ENCODE measurements at regions not wholly inside any gene's neighbourhood (a gene's known extent, or its start where the extent isn't known, plus 50 kb on each side); places are given as distances from the start of the nearest gene placed in this dataset.

DNA sequence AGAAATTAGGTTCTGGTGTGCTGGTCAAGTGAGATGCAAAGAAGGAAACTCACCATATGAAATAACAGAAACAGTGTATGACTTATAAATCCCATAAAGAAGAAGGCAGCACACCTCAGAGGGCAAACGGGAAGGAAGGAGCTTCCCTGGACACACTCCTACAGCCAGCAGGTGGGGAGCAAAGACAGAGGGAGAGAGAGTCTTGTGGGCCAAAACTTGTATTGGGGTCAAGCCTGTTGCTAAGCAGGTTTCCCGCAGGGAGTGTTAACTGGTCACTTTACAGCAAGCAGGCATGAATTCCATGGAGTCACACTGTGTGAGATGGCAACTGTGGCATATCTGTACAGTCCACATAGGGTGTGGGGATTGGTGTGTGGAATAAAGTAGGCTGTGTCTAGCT lies 222.9 kb upstream of the NDN start:
- no peaks in the 10 kb centered on the region for H3K4me1 ChIP-seq
- WGBS, 2 donors (ENCODE audit: low coverage in 1 of 2), result 17 to 41% methylated on average over 1 to 2 of the region's 2 CpGs
- H3K36me3 ChIP-seq, result no peaks in the 10 kb centered on the region
- no peak overlapping the region for H3K4me3 ChIP-seq
- TF ChIP-seq POLR2A (IDR thresholded peaks at IDR 0.05), result no peak
- no peak for TF ChIP-seq POLR2AphosphoS5 (IDR thresholded peaks at IDR 0.05)
- no peak for TF ChIP-seq EP300 (IDR thresholded peaks at IDR 0.05)
- TF ChIP-seq, protein P1, sequence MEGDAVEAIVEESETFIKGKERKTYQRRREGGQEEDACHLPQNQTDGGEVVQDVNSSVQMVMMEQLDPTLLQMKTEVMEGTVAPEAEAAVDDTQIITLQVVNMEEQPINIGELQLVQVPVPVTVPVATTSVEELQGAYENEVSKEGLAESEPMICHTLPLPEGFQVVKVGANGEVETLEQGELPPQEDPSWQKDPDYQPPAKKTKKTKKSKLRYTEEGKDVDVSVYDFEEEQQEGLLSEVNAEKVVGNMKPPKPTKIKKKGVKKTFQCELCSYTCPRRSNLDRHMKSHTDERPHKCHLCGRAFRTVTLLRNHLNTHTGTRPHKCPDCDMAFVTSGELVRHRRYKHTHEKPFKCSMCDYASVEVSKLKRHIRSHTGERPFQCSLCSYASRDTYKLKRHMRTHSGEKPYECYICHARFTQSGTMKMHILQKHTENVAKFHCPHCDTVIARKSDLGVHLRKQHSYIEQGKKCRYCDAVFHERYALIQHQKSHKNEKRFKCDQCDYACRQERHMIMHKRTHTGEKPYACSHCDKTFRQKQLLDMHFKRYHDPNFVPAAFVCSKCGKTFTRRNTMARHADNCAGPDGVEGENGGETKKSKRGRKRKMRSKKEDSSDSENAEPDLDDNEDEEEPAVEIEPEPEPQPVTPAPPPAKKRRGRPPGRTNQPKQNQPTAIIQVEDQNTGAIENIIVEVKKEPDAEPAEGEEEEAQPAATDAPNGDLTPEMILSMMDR (IDR thresholded peaks at IDR 0.05), result no peak
- H3K9me3 ChIP-seq, result no peaks in the 10 kb centered on the region
- no peak for ATAC-seq
- peaks cover 7% of the 10 kb centered on the region for H3K27me3 ChIP-seq
- no peak overlapping the region for H3K27ac ChIP-seq

DNA sequence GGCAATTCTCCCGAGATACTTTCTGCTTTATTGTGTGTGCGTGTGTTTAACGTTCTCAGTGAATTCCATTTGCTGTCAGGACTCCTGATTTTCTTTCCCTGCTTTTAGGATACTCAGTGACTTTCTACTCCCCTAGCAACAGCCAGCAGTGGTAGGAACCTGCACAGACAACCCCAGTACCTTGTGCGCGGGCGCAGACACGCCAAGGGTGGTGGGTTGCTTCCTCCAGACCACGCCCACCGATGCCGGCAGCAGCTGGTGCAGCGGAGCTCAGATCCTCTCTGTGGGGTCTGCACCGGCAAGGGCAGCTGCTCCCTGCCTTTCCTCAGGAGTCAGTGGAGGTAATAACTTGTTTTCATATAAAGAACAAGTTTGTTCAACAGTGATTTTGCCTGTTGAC lies 225.1 kb upstream of the NDN start:
- H3K27me3 ChIP-seq, result peaks cover 7% of the 10 kb centered on the region
- no peaks in the 10 kb centered on the region for H3K36me3 ChIP-seq
- H3K9me3 ChIP-seq, result no peaks in the 10 kb centered on the region
- H3K4me1 ChIP-seq, result no peaks in the 10 kb centered on the region
- no peak for ATAC-seq
- H3K4me3 ChIP-seq, result no peak overlapping the region
- WGBS, 2 donors (ENCODE audit: low coverage in 1 of 2), result 17 to 46% methylated on average over 2 to 12 of the region's 12 CpGs
- TF ChIP-seq EP300 (IDR thresholded peaks at IDR 0.05) (no peak), POLR2AphosphoS5 (IDR thresholded peaks at IDR 0.05) (no peak), POLR2A (IDR thresholded peaks at IDR 0.05) (no peak)
- TF ChIP-seq, protein P1 (IDR thresholded peaks at IDR 0.05), result no peak
- H3K27ac ChIP-seq, result no peak overlapping the region

DNA sequence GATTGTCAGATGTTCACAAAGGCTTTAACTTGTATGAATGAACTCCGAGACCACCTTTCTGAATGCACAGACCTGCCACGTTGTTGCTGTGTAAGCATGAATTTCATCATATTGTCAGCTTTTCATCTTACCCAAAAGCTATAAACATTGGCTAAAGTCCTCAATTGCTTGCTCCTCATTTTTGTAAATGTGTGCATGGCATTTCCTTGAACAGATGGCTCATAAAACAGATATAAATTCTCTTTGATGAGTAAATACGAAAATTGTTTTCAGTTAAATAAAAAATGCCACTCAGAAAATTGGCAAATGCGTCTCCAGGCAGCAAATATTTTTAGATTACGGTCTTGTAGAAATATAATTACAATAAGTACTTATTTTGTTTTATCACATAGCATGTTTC lies 226.0 kb upstream of the NDN start:
- Histone ChIP-seq H3K36me3 (no peaks in the 10 kb centered on the region), H3K27me3 (peaks cover 7% of the 10 kb centered on the region), H3K9me3 (no peaks in the 10 kb centered on the region), H3K4me1 (no peaks in the 10 kb centered on the region), H3K4me3 (no peak overlapping the region), H3K27ac (no peak overlapping the region)
- 65 to 69% methylated on average over 5 of the region's 5 CpGs for WGBS, 2 donors (ENCODE audit: low coverage in 1 of 2)
- no peak for TF ChIP-seq POLR2AphosphoS5 (IDR thresholded peaks at IDR 0.05)
- ATAC-seq, result no peak

DNA sequence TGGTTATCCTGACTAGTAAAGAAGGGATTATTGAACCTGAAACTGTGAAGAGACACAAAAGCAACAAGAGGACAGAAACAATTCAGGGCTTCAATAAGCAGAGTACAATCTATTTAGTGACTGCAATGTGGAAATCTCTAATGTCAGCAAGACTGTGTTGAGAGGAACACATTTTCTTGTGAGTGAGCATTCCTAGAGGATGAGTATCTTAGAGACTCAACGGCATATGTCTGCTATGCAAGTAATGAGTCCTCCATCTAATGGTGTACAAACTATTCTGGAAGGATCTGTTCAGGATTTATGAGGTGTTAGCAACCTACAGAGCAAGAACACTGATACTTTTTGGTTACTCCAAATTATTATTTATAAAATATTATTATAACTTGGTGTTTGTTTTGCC lies 226.5 kb upstream of the NDN start:
- no peak for ATAC-seq
- Histone ChIP-seq H3K36me3 (no peaks in the 10 kb centered on the region), H3K27me3 (peaks cover 7% of the 10 kb centered on the region), H3K4me3 (no peak overlapping the region), H3K4me1 (no peaks in the 10 kb centered on the region), H3K27ac (no peak overlapping the region), H3K9me3 (no peaks in the 10 kb centered on the region)
- no peak for TF ChIP-seq EP300 (IDR thresholded peaks at IDR 0.05)
- no peak for TF ChIP-seq POLR2A (IDR thresholded peaks at IDR 0.05)
- TF ChIP-seq POLR2AphosphoS5 (IDR thresholded peaks at IDR 0.05), result no peak
- TF ChIP-seq, protein P1 (IDR thresholded peaks at IDR 0.05), result no peak
- 27 to 38% methylated on average over 1 of the region's 1 CpG for WGBS, 2 donors (ENCODE audit: low coverage in 1 of 2)

DNA sequence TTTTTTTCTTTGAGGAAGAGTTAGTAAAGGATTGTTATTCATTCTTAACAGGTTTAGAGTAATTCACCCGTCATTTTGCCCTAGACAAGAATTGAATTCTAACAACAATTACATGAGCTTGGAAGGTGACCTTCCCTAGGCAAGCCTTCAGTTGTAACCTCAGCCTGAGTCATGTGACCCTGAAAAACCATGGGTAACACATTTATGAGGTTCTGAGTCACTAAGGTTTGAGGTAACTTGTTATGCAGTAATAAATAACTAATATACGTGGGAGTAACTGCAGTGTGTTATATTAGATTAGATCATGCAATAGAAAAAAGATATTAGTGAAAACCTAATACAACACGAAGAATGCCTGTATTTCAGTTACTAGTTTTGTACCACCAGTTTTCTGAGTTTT lies 237.6 kb upstream of the NDN start:
- ATAC-seq, result no peak
- no peak overlapping the region for H3K27ac ChIP-seq
- no peaks in the 10 kb centered on the region for H3K36me3 ChIP-seq
- 79 to 83% methylated on average over 2 to 3 of the region's 3 CpGs for WGBS, 2 donors (ENCODE audit: low coverage in 1 of 2)
- TF ChIP-seq POLR2AphosphoS5 (IDR thresholded peaks at IDR 0.05), result no peak
- TF ChIP-seq EP300 (IDR thresholded peaks at IDR 0.05), result no peak
- TF ChIP-seq POLR2A (IDR thresholded peaks at IDR 0.05), result no peak
- TF ChIP-seq, protein P1 (IDR thresholded peaks at IDR 0.05), result no peak
- H3K4me3 ChIP-seq, result no peak overlapping the region
- no peaks in the 10 kb centered on the region for H3K4me1 ChIP-seq
- no peaks in the 10 kb centered on the region for H3K27me3 ChIP-seq
- H3K9me3 ChIP-seq, result no peaks in the 10 kb centered on the region
